GM11168 (cell line): ENCODE measurements at regions not wholly inside any gene's neighbourhood (a gene's known extent, or its start where the extent isn't known, plus 50 kb on each side); places are given as distances from the start of the nearest gene placed in this dataset.
"Not testable (repeated sequence)": the region's sequence is repeated elsewhere in the genome, so short reads cannot be mapped to it uniquely, and the experiment has no call there.

Experiments
- in situ Hi-C: fragments of 300-500 bp; cut with MboI; formaldehyde crosslinking; loops from one replicate; pipeline ENCODE4 v1.12.0; 2022; ENCODE audit warnings: low sequenced_read_pairs; ENCODE audit not compliant: unreplicated experiment

- in situ Hi-C loops, result not testable (repeated sequence)
Observed at GRCh38 chr1:72987871-72988270, 705.5 kb upstream of the NEGR1 start.

DNA sequence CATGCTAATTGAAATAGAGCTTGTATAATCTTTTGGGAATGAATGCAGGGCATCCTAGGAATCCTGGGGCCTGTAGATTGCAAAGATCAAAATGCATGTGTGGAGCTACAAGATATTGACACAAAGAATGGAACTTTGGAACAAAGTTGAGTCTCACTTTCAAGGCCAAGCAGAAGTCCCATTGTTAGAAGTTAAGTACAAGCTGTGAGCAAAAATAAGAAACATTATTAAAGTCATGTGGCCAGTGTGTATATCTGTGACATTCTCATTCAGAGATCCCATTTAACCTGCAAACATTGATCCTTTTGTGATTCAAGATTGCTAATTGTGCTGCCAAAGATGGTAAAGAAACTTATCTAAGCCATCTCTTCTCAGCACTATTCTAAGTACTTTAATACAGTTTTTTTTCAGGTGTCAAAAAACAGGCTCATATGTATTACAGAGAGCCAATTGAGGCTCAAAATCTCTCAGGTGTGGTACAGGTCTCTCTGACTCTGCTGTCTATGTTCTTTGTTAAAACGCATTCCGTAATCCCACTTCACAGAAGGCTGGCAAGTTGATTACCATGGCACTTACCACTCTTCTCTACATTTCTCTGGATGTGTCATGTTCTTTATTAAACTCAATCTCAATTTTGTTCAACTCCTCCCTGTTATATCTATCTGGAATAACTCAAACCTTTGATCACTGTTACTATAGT lies 704.4 kb upstream of the NEGR1 start:
- in situ Hi-C loops, result no loop called here

- in situ Hi-C loops, result not testable (repeated sequence)
Observed at GRCh38 chr1:72985024-72985423, 702.7 kb upstream of the NEGR1 start.

- in situ Hi-C loops, result not testable (repeated sequence)
Observed at GRCh38 chr1:72983011-72983410, 700.7 kb upstream of the NEGR1 start.

GRCh38 chr1:72969461-72969860 lies 687.1 kb upstream of the NEGR1 start:
- in situ Hi-C loops, result no loop called here

GRCh38 chr1:72954943-72955342 lies 672.6 kb upstream of the NEGR1 start:
- in situ Hi-C loops, result no loop called here

GRCh38 chr1:72950900-72951299 lies 668.6 kb upstream of the NEGR1 start:
- in situ Hi-C loops, result not testable (repeated sequence)

DNA sequence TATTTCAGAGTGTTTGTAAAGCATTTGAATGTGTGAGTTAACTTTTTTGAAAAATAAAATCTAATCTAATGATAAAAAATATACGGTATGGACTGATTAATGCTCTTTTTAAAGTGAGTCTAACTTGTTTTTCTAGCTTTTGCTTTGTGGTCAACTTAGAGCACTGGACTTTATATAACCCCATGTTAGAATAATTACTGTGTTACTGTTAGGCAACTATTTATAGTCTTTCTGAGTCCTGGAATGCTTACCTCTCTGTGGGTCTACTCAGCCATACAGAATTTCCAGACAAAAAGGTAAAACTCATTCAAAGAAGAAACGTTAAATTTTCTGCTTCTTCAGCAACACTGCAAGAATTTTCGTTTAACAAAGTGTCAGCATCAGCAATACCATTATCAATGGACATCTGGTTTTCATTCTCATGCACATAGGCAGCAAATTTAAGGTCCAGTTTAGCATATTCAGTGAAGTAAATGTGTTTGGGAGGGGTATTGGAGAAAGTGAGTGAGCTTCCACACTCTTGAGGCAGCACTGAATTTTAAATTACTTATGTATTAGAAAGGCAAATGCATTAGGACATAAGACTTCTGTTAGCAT lies 664.7 kb upstream of the NEGR1 start:
- in situ Hi-C loops, result no loop called here

- in situ Hi-C loops, result no loop called here
Observed at GRCh38 chr1:72942008-72942407, 659.7 kb upstream of the NEGR1 start.

DNA sequence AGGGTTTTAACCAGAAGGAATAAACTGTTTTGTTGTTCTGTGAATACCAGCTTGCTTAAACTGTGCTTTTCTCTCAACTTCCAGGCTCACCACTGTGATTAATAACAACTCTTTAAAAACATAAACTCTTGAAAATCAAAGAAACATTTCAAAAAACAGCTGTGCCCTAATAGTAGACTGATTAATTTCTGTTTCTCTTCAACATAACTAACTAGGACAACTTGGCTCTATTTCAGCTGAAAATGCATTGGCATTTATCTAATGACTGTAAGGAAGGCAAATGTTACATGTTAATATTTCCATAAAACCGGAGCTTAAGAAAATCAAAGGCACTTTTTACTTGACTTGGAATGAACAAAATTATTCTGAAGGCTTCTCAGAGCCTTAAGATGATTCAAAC lies 656.1 kb upstream of the NEGR1 start:
- in situ Hi-C loops, result no loop called here

GRCh38 chr1:72937905-72938304 lies 655.6 kb upstream of the NEGR1 start:
- in situ Hi-C loops, result no loop called here

DNA sequence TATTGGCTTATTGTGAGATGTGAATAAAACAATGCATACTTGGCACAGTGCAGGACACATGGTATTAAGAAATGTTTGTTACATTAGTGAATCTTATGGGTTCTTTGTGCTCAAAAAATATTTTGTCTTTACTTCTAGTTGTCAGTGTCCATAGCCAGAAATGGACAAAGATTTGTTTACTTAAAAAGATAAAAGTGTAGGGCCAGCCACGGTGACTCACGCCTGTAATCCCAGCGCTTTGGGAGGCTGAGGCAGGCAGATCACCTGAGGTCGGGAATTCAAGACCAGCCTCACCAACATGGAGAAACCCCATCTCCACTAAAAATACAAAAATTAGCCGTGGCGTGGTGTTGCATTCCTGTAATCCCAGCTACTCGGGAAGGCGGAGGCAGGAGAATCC lies 654.6 kb upstream of the NEGR1 start:
- in situ Hi-C loops, result no loop called here

DNA sequence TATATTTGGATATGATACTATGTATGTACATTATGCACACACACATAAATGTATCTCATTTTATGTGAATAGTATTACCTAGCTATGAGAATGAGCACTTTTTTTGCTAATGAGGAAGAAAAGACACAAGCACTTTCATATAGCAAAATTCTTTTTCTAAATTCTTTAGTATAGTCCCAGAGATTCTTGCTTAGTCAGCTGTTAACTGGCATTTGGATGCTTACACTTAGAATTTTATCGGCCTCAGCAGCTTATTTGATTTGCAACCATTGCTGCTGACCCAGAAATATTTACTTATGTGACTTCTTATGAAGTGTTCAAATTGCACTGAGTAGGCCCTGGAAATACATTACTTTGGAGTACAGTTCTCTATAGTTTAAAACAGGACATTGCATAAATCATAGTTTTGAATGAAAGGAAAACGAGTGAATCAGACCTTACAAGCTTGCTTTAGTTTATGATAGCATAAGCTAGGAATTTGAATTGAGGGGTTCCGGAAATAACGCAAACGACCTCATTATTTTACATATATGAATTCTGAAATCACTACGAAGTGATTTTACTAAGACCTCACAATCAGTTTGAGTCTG lies 653.9 kb upstream of the NEGR1 start:
- in situ Hi-C loops, result no loop called here

DNA sequence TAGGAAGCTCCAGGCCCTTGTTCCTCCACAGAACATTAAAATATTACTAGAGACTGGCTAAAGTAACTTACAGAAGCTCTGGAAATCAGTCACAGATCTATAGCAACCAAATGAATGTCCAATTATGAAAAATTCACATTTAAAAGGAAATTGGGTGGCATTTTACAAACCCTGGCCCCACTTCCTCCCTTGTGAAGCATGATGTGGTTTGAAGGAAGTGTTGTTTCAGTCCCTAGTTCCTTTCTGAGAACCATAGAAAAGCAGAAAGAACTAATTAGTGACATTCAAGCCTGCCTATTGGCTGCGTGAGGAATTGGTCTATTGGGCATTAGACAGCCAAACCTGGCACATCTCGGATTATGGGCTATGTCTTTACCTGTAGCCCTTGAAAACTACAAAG lies 649.7 kb upstream of the NEGR1 start:
- in situ Hi-C loops, result no loop called here

DNA sequence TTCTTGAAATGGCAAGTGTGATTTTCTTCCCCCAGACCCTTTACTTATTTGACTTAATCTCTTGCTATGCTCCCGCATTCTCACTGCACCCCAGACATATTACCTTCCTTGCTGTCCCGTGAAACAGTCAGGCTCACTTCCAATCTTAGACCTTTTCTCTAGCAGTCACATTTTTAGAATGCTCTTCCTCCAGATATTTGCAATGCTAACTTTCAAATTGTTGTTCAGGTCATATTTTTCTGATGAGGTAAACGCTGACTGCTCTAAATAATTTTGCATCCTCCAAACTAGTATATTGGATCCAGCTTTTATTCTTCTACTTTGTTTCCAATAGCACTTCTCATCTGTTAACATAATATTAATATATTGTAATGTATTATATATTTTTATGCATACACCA lies 648.2 kb upstream of the NEGR1 start:
- in situ Hi-C loops, result no loop called here

DNA sequence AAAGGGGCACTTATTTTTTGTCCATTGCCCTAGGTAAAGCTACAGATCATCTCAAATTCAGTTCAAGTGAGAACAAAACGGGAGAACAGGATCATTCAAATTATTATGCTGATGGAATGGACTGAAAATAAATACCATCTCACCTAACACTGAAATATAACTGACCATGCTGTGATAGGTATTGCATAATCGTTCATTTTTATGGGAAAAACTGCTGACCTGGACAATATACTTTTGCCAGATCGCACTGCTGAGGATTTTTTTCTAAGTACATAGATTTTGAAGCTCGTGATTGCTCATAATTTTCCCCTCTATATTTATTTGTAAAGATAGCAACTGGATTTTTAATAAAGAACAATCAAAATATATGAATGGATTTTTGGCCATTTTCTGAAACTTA lies 636.6 kb upstream of the NEGR1 start:
- in situ Hi-C loops, result no loop called here

- in situ Hi-C loops, result no loop called here
Observed at GRCh38 chr1:72917920-72918319, 635.6 kb upstream of the NEGR1 start.

DNA sequence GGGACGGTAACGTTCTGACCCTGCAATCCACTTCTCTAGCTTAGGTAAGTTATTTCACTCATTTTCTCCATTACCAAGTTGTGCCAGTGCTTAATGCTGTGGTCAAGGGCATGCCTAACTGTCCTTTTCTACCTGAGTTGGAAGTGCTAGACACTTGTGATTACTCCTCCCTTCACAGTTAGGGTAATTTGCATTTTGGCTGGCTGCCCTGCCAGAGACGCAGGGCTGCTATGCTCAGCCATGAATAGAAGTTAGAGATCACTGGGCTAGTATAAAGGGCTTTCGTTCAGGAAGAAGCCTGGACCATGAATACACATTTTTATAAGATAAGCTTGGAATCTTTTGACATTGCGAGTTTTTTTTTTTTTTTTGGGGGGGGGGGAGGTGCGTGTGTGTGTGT lies 633.2 kb upstream of the NEGR1 start:
- in situ Hi-C loops, result no loop called here

GRCh38 chr1:72911656-72912055 lies 629.3 kb upstream of the NEGR1 start:
- in situ Hi-C loops, result no loop called here

DNA sequence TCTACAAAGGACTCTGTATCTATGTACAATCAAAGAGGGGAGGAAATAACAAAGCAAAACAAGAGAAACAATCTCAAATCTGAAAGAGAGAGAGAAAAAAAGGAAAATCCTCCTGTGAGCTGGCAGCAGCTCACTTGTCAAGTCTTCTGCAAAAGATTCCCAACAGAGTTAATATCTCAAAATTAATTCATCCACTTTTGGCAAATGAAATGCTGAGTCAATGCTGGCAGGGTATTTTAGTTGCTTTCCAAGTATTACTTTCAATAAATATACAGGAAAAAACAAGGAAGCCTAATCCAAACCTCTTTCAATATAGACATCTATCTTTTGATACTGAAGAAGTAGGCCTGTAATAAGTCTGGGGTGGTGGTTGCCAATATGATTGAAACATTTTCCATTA lies 613.9 kb upstream of the NEGR1 start:
- in situ Hi-C loops, result no loop called here

DNA sequence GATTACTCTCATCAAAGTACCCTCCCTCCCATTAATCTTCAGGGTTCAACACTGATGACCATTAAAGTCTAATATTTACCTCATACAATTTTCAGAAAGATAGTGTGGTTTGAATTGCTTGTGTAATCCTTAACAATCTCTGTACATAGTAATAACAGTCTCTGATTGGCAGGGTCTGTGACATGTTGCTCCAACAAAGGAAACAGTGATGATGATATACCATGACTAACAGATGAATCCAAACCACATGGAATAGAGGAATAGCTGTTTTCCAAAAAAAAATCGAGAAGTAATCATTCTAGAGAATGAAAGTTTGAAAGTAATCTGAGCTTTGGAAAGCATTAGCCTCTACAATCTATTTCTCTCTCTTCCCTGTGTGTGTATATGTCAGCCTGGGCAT lies 610.1 kb upstream of the NEGR1 start:
- in situ Hi-C loops, result no loop called here

DNA sequence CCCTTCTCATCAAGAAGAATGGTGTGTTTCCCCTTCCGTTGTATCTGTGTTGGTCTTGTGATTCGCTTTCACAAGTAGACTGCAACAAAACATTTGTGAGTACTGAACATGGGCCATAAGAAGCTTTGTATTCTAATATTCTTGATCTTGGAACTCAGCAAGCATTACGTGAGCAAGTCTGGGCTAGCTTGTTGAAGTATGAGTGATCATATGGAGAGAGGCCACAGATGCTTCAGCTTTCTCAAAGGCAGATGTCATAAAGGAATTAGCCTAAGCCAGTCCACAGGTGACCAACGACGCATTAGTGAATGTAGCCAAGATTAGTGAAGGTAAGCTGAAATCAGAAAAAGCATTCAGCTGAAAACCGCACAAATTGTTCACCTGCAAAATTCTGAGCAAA lies 609.6 kb upstream of the NEGR1 start:
- in situ Hi-C loops, result no loop called here
